GM21529 (cell line): ENCODE measurements at regions not wholly inside any gene's neighbourhood (a gene's known extent, or its start where the extent isn't known, plus 50 kb on each side); places are given as distances from the start of the nearest gene placed in this dataset.
A peak's percentile ranks its signal among the peaks of the same experiment; 100 is the strongest.
"Not testable (repeated sequence)": the region's sequence is repeated elsewhere in the genome, so short reads cannot be mapped to it uniquely, and the experiment has no call there.

Experiments
- ATAC-seq: cut with Tn5 transposase; IDR thresholded peaks from one replicate; pipeline ENCODE4 v1.9.1; 2021; ENCODE audit not compliant: unreplicated experiment

DNA sequence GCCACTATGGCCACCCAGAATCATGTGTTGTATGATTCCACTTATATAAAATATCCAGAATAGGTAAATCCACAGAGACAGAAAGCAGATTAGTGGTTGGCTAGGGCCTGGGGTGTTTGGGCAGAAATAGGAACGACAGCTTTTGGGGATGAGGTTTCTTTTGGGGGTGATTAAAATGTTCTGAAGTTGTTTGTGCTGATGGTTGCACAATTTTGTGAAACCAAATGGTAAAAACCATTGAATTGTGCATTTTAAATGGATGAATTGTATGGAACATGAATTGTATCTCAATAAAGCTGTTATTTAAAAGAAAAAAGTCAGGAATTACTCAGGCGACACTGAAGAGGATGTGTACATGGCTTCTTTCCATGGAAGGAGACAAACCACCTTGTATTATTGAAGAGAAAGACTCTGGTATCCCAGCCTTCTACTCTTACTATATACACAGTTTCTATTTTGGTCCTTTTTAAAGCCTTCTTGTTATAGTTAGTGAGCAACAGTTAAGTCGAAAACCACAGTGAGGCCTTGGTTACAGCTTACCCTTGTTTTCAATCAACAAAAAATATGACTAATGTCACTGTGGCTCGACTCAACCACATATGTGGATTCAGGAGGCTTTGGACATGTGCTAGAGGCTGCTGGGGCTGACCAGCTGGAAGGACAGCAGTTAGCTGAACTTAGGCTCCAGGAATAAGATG lies 57.1 kb upstream of the KMT2E start:
- ATAC-seq = peak; percentile 91

DNA sequence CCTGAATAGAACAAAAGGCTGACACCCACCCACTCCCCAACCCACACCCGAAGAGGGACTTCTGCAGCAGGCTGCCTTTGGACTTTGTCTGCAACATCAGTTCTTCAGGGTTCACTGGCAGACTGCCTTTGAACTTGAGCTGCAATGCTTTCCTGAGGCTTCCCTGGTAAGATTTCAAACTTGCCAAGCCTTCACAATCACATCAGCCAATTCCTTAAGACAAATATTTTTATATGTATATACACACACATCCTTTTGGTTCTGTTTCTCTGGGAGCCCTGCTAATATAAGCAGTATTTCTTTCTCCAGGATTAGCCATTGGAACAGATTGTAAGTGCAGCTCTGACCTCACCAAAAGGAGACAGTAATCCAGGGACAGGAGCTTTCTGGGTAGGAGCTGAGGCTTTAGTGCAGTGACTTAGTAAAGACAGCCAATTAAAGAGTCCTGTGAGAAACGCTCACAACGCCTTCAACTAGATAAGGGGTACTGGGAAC lies 55.6 kb upstream of the KMT2E start:
- no peak for ATAC-seq

DNA sequence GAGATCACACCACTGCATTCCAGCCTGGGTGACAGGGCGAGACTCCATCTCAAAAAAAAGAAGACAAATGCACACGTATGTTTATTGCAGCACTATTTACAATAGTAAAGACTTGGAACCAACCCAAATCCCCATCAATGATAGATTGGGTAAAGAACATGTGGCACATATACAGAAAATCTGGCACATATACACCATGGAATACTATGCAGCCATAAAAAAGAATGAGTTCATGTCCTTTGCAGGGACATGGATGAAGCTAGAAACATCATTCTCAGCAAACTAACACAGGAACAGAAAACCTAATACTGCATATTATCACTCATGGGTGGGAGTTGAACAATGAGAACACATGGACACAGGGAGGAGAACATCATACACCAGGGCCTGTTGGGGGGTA lies 54.5 kb upstream of the KMT2E start:
- not testable (repeated sequence) for ATAC-seq

- ATAC-seq = peak; percentile 39
These were observed 53.1 kb upstream of the KMT2E start for GRCh38 chr7:104960741-104961448.

GRCh38 chr7:104961821-104962220 lies 52.2 kb upstream of the KMT2E start:
- no peak for ATAC-seq

GRCh38 chr7:104962781-104963180 lies 51.2 kb upstream of the KMT2E start:
- no peak for ATAC-seq

DNA sequence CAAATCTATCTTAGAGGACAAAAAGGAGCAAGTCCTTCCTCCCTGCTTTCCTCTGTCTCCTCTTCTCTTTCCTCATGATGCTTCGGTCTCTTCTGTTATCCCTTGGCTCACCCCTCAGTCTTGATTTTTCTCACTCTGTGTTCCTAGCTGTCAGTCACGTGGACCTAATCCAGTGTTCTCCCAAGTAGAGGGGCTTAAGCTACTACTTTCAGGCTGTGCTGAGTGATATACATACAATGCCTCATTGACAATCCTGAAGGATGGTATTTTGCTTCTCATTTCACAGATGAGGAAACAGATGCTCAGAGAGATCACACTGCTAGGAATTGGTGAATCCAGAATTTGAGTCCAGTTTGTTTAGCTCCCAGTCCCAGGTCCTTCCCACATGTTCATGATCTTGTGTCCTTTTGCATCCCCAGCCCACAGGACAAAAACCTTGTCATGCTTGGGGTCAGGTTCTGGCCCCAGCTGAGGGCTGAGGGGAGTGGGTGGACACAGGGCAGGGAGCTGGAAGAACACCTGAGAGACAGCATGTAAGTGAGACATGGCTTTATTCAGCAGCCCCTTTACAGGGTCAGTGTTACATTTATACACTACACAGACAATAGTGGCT lies 50.5 kb upstream of the KMT2E start:
- no peak for ATAC-seq

DNA sequence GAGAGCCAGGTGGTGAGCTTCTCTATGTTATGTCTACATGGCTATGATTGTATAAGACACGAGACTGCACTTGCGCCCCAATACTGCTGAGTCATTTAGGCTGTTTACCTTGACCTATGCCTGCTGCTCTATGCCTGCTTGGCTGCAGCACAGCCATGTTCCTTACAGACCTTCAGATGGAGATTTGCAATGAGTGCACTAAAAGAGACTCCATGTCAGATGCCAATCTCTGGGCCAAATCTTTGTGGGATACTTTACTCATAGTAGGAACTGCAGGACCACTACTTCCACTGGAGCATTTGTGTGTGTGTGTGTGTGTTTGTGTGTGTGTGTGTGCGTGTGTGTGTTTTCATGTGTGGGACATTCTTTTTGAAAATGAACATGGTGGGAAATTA lies 50.0 kb upstream of the KMT2E start:
- ATAC-seq = no peak
